ENCODE measurements at regions not wholly inside any gene's neighbourhood (a gene's known extent, or its start where the extent isn't known, plus 50 kb on each side); places are given as distances from the start of the nearest gene placed in this dataset.

GRCh38 chr5:103718108-103718507 lies 155.5 kb upstream of the NUDT12 start:
- Histone ChIP-seq H3K27me3 (ENCODE audit: low read depth) (no peaks in the 10 kb centered on the region), H3K4me3 (no peak overlapping the region), H3K36me3 (no peaks in the 10 kb centered on the region), H3K9me3 (replicated peaks) (peaks cover 20% of the 10 kb centered on the region), H3K4me1 (no peaks in the 10 kb centered on the region), H3K27ac (replicated peaks) (no peak overlapping the region)
- intact Hi-C loops (cut with micrococcal nuclease) = no loop called here
- TF ChIP-seq CTCF (IDR thresholded peaks at IDR 0.05; ENCODE audit: borderline replicate concordance) = no peak
- no peak for DNase-seq

- Histone ChIP-seq H3K36me3 (no peaks in the 10 kb centered on the region), H3K4me1 (no peaks in the 10 kb centered on the region), H3K9me3 (replicated peaks) (no peaks in the 10 kb centered on the region), H3K27me3 (ENCODE audit: low read depth) (no peaks in the 10 kb centered on the region), H3K27ac (replicated peaks) (no peak overlapping the region), H3K4me3 (no peak overlapping the region)
- intact Hi-C loops (cut with micrococcal nuclease) = no loop called here
- no peak for TF ChIP-seq CTCF (IDR thresholded peaks at IDR 0.05; ENCODE audit: borderline replicate concordance)
- no peak for DNase-seq
These were observed 146.0 kb upstream of the NUDT12 start for GRCh38 chr5:103708601-103709000.

- Histone ChIP-seq H3K36me3 (no peaks in the 10 kb centered on the region), H3K27me3 (ENCODE audit: low read depth) (no peaks in the 10 kb centered on the region), H3K27ac (replicated peaks) (no peak overlapping the region), H3K4me1 (no peaks in the 10 kb centered on the region), H3K4me3 (no peak overlapping the region), H3K9me3 (replicated peaks) (peaks cover under 1% of the 10 kb centered on the region)
- no peak for DNase-seq
- no peak for TF ChIP-seq CTCF (IDR thresholded peaks at IDR 0.05; ENCODE audit: borderline replicate concordance)
- intact Hi-C loops (cut with micrococcal nuclease) = no loop called here
These were observed 144.5 kb upstream of the NUDT12 start for GRCh38 chr5:103706939-103707682.

GRCh38 chr5:103703617-103704016 lies 141.0 kb upstream of the NUDT12 start:
- no peak overlapping the region for H3K27ac ChIP-seq (replicated peaks)

DNA sequence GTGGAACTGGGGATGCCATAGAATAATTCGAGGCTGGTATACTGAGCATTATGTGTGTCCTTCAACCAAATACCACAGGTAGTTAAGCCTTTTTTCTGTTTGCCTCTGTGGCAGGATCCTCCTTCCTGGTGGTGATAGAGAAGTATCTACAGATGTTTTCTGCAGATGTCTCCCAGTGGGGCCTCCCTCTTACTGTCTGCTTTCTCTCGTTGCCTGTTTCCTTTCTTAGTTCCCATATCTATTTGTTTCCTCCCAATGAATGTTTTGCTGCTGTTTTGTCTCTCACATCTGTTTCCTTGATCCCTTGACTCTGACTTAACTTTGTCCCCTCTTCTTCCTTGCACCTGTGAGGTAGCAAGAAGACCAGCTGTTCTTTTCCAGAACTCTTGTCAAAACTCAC lies 130.9 kb upstream of the NUDT12 start:
- intact Hi-C loops (cut with micrococcal nuclease) = no loop called here
- Histone ChIP-seq H3K36me3 (no peaks in the 10 kb centered on the region), H3K27me3 (ENCODE audit: low read depth) (no peaks in the 10 kb centered on the region), H3K27ac (replicated peaks) (no peak overlapping the region), H3K4me1 (no peaks in the 10 kb centered on the region), H3K4me3 (no peak overlapping the region), H3K9me3 (replicated peaks) (no peaks in the 10 kb centered on the region)
- no peak for TF ChIP-seq CTCF (IDR thresholded peaks at IDR 0.05; ENCODE audit: borderline replicate concordance)
- DNase-seq = no peak

More at GRCh38 chr5:103703617-103704016, 141.0 kb upstream of the NUDT12 start:
- intact Hi-C loops (cut with micrococcal nuclease) = no loop called here
- no peak for TF ChIP-seq CTCF (IDR thresholded peaks at IDR 0.05; ENCODE audit: borderline replicate concordance)
- Histone ChIP-seq H3K4me1 (no peaks in the 10 kb centered on the region), H3K27me3 (ENCODE audit: low read depth) (no peaks in the 10 kb centered on the region), H3K9me3 (replicated peaks) (peaks cover 3% of the 10 kb centered on the region), H3K36me3 (no peaks in the 10 kb centered on the region), H3K4me3 (no peak overlapping the region)
- no peak for DNase-seq

Measured in left ventricle myocardium inferior (tissue), 1 donor.